ENCODE measurements at regions not wholly inside any gene's neighbourhood (a gene's known extent, or its start where the extent isn't known, plus 50 kb on each side); places are given as distances from the start of the nearest gene placed in this dataset.

- TF ChIP-seq CTCF (IDR thresholded peaks at IDR 0.05; ENCODE audit: borderline replicate concordance, extremely low read depth, low read length, poor library complexity, severe bottlenecking) (no peak), EZH2 (IDR thresholded peaks at IDR 0.05; ENCODE audit: borderline replicate concordance, low read depth, low read length, severe bottlenecking) (no peak)
Observed at GRCh38 chrX:10079231-10079630, 77.5 kb upstream of the CLCN4 start.
